ENCODE measurements at regions not wholly inside any gene's neighbourhood (a gene's known extent, or its start where the extent isn't known, plus 50 kb on each side); places are given as distances from the start of the nearest gene placed in this dataset.
"Not testable (repeated sequence)": the region's sequence is repeated elsewhere in the genome, so short reads cannot be mapped to it uniquely, and the experiment has no call there.

- no peak for DNase-seq
These were observed 106.5 kb upstream of the SEMA3C start for GRCh38 chr7:81025360-81025759.

GRCh38 chr7:81014908-81015307 lies 96.1 kb upstream of the SEMA3C start:
- no peak for DNase-seq

GRCh38 chr7:81014266-81014665 lies 95.4 kb upstream of the SEMA3C start:
- DNase-seq, result no peak

GRCh38 chr7:81013083-81013817 lies 94.4 kb upstream of the SEMA3C start:
- no peak for DNase-seq

- no peak for DNase-seq
These were observed 90.0 kb upstream of the SEMA3C start for GRCh38 chr7:81008901-81009300.

GRCh38 chr7:81007051-81007450 lies 88.2 kb upstream of the SEMA3C start:
- DNase-seq, result no peak

GRCh38 chr7:81005254-81005653 lies 86.4 kb upstream of the SEMA3C start:
- DNase-seq, result no peak

- DNase-seq, result peak; percentile 20
These were observed 85.2 kb upstream of the SEMA3C start for GRCh38 chr7:81004098-81004497.

- no peak for DNase-seq
These were observed 84.5 kb upstream of the SEMA3C start for GRCh38 chr7:81003326-81003725.

- no peak for DNase-seq
These were observed 83.6 kb upstream of the SEMA3C start for GRCh38 chr7:81002421-81002820.

GRCh38 chr7:80999771-81000170 lies 80.9 kb upstream of the SEMA3C start:
- no peak for DNase-seq

- no peak for DNase-seq
These were observed 80.2 kb upstream of the SEMA3C start for GRCh38 chr7:80999100-80999499.

GRCh38 chr7:80997841-80998240 lies 79.0 kb upstream of the SEMA3C start:
- DNase-seq, result no peak

GRCh38 chr7:80996236-80996635 lies 77.4 kb upstream of the SEMA3C start:
- DNase-seq, result not testable (repeated sequence)

GRCh38 chr7:80991654-80992053 lies 72.8 kb upstream of the SEMA3C start:
- DNase-seq, result no peak

GRCh38 chr7:80984619-80985018 lies 65.8 kb upstream of the SEMA3C start:
- DNase-seq, result no peak

GRCh38 chr7:80981405-80981804 lies 62.6 kb upstream of the SEMA3C start:
- DNase-seq, result no peak

- DNase-seq, result no peak
These were observed 58.9 kb upstream of the SEMA3C start for GRCh38 chr7:80977751-80978150.

GRCh38 chr7:80974396-80975358 lies 55.8 kb upstream of the SEMA3C start:
- DNase-seq, result no peak

GRCh38 chr7:80971225-80971624 lies 52.4 kb upstream of the SEMA3C start:
- no peak for DNase-seq

Measured in T1000 (cell line).